Fibroblast of lung (primary cell): ENCODE measurements at regions not wholly inside any gene's neighbourhood (a gene's known extent, or its start where the extent isn't known, plus 50 kb on each side); places are given as distances from the start of the nearest gene placed in this dataset.

Source experiments
- DNase-seq, 2 donors: peaks; one replicate each; pipeline versions ENCODE4 v3.0.0 to v3.0.0-alpha.2; 2010; ENCODE audit warnings: low read depth in 2 of 2
- H2AFZ ChIP-seq: 2 replicates; pipeline ENCODE4 v1.5.1; 2012; ENCODE audit warnings: low read length, control low read depth, inconsistent platforms
- H3K27ac ChIP-seq: 2 replicates; pipeline ENCODE4 v1.5.1; 2011; ENCODE audit warnings: low read length, control low read depth; ENCODE audit not compliant: insufficient read depth
- H3K27me3 ChIP-seq: 2 replicates; pipeline ENCODE4 v1.5.1; 2011; ENCODE audit warnings: mild to moderate bottlenecking, low read length; ENCODE audit not compliant: control insufficient read depth, insufficient read depth
- H3K36me3 ChIP-seq: 2 replicates; pipeline ENCODE4 v1.5.1; 2011; ENCODE audit warnings: low read length; ENCODE audit not compliant: control insufficient read depth, insufficient read depth
- H3K4me1 ChIP-seq: 2 replicates; pipeline ENCODE4 v1.5.1; 2011; ENCODE audit warnings: low read length; ENCODE audit not compliant: control insufficient read depth, insufficient read depth; ENCODE audit errors: extremely low read depth
- H3K4me2 ChIP-seq: 2 replicates; pipeline ENCODE4 v1.5.1; 2011; ENCODE audit warnings: low read length, control low read depth; ENCODE audit not compliant: insufficient read depth; ENCODE audit errors: extremely low read depth
- H3K4me3 ChIP-seq, 4 experiments: fragments of 200-600 bp in 1 of 4; sonication (generic) in 1 of 4; replicated peaks in 1 of 4; 2 replicates each; pipeline ENCODE4 v1.5.1; 2011 to 2016; ENCODE audit warnings: low read length in 4 of 4, low read depth in 3 of 4, mild to moderate bottlenecking in 3 of 4, control low read depth in 2 of 4, inconsistent platforms in 1 of 4, mixed read lengths in 1 of 4; ENCODE audit not compliant: insufficient read depth in 1 of 4; ENCODE audit errors: control extremely low read depth in 1 of 4
- H3K79me2 ChIP-seq: 2 replicates; pipeline ENCODE4 v1.5.1; 2012; ENCODE audit warnings: mild to moderate bottlenecking, low read length, inconsistent platforms; ENCODE audit not compliant: control insufficient read depth, insufficient read depth
- H3K9ac ChIP-seq: 2 replicates; pipeline ENCODE4 v1.5.1; 2011; ENCODE audit warnings: mild to moderate bottlenecking, low read length, control low read depth; ENCODE audit not compliant: insufficient read depth
- H3K9me3 ChIP-seq: 2 replicates; pipeline ENCODE4 v1.5.1; 2012; ENCODE audit warnings: low read depth, low read length; ENCODE audit not compliant: control insufficient read depth, insufficient read depth
- H4K20me1 ChIP-seq: 2 replicates; pipeline ENCODE4 v1.5.1; 2011; ENCODE audit warnings: low read length; ENCODE audit not compliant: control insufficient read depth, insufficient read depth; ENCODE audit errors: extremely low read depth
- CTCF ChIP-seq, 2 donors: IDR thresholded peaks in 1 of 2; conservative IDR thresholded peaks in 1 of 2; 1 replicate in 1 of 2; 2 replicates in 1 of 2; pipeline ENCODE4 v1.5.1; 2011 to 2012; ENCODE audit warnings: low read length in 2 of 2, control low read depth in 1 of 2, inconsistent platforms in 1 of 2, low read depth in 1 of 2, mild to moderate bottlenecking in 1 of 2
- EZH2 ChIP-seq: IDR thresholded peaks from 2 replicates; pipeline ENCODE4 v1.5.1; 2012; ENCODE audit warnings: low read length, control low read depth, mild to moderate bottlenecking; ENCODE audit errors: missing control alignments

GRCh38 chr11:45565446-45565988 lies 99.9 kb downstream of the CHST1 start:
- no peak for DNase-seq
- Histone ChIP-seq H3K27me3 (peaks cover 4% of the 10 kb centered on the region), H3K36me3 (no peaks in the 10 kb centered on the region), H3K4me3 (no peak overlapping the region), H2AFZ (no peak overlapping the region), H3K4me2 (no peak overlapping the region), H3K9ac (no peak overlapping the region), H3K79me2 (no peaks in the 10 kb centered on the region), H4K20me1 (no peaks in the 10 kb centered on the region), H3K9me3 (no peaks in the 10 kb centered on the region), H3K4me1 (no peaks in the 10 kb centered on the region), H3K27ac (no peak overlapping the region)
- TF ChIP-seq EZH2 (no peak), CTCF (conservative IDR thresholded peaks at IDR 0.05 in 1 of 2, IDR thresholded peaks at IDR 0.05 in 1 of 2; ENCODE audit: low read depth in 1 of 2, low read length in 2 of 2) (no peak)

GRCh38 chr11:45563810-45564209 lies 101.6 kb downstream of the CHST1 start:
- no peak overlapping the region for H2AFZ ChIP-seq

GRCh38 chr11:45563171-45563570 lies 102.3 kb downstream of the CHST1 start:
- no peak for DNase-seq
- Histone ChIP-seq H3K9me3 (no peaks in the 10 kb centered on the region), H3K4me1 (no peaks in the 10 kb centered on the region), H3K27ac (no peak overlapping the region), H3K36me3 (no peaks in the 10 kb centered on the region), H2AFZ (no peak overlapping the region), H3K4me3 (no peak overlapping the region), H3K27me3 (peaks cover 4% of the 10 kb centered on the region), H3K4me2 (no peak overlapping the region), H3K79me2 (no peaks in the 10 kb centered on the region), H4K20me1 (no peaks in the 10 kb centered on the region), H3K9ac (no peak overlapping the region)
- TF ChIP-seq EZH2 (no peak), CTCF (conservative IDR thresholded peaks at IDR 0.05 in 1 of 2, IDR thresholded peaks at IDR 0.05 in 1 of 2; ENCODE audit: low read depth in 1 of 2, low read length in 2 of 2) (no peak)

More at GRCh38 chr11:45563810-45564209, 101.6 kb downstream of the CHST1 start:
- H3K79me2 ChIP-seq = no peaks in the 10 kb centered on the region
- no peak overlapping the region for H3K4me2 ChIP-seq
- H3K4me1 ChIP-seq = no peaks in the 10 kb centered on the region
- no peaks in the 10 kb centered on the region for H3K36me3 ChIP-seq
- no peak for TF ChIP-seq CTCF (conservative IDR thresholded peaks at IDR 0.05 in 1 of 2, IDR thresholded peaks at IDR 0.05 in 1 of 2; ENCODE audit: low read depth in 1 of 2, low read length in 2 of 2)
- no peak for TF ChIP-seq EZH2
- H3K27me3 ChIP-seq = peaks cover 4% of the 10 kb centered on the region
- H3K4me3 ChIP-seq = no peak overlapping the region
- H3K9me3 ChIP-seq = no peaks in the 10 kb centered on the region
- H4K20me1 ChIP-seq = no peaks in the 10 kb centered on the region
- H3K9ac ChIP-seq = no peak overlapping the region
- no peak for DNase-seq
- H3K27ac ChIP-seq = no peak overlapping the region
